Panc1 (cell line): ENCODE measurements at regions not wholly inside any gene's neighbourhood (a gene's known extent, or its start where the extent isn't known, plus 50 kb on each side); places are given as distances from the start of the nearest gene placed in this dataset.

Experiments used
- CTCF ChIP-seq: fragments of 450-650 bp; IDR thresholded peaks from 2 replicates; pipeline ENCODE4 v1.5.1; 2017; ENCODE audit warnings: mild to moderate bottlenecking
- POLR2AphosphoS5 ChIP-seq: IDR thresholded peaks from 2 replicates; pipeline ENCODE4 v1.6.1; 2012; ENCODE audit warnings: mild to moderate bottlenecking, low read depth, low read length, moderate library complexity
- SIN3A ChIP-seq: IDR thresholded peaks from 2 replicates; pipeline ENCODE4 v1.6.1; 2012; ENCODE audit warnings: low read depth, mild to moderate bottlenecking, low read length, moderate library complexity, borderline replicate concordance; ENCODE audit not compliant: insufficient read depth
- TCF7L2 ChIP-seq: IDR thresholded peaks from 2 replicates; pipeline ENCODE4 v1.6.1; 2011; ENCODE audit warnings: mild to moderate bottlenecking, low read depth, low read length, inconsistent platforms
- TF ChIP-seq, protein P1 (sequence below), 2 experiments: IDR thresholded peaks; 2 replicates each; pipeline ENCODE4 v1.6.1; 2011 to 2012; ENCODE audit warnings: low read depth in 2 of 2, control low read depth in 1 of 2, low read length in 1 of 2, mild to moderate bottlenecking in 1 of 2, moderate library complexity in 1 of 2; ENCODE audit not compliant: insufficient read depth in 1 of 2

DNA sequence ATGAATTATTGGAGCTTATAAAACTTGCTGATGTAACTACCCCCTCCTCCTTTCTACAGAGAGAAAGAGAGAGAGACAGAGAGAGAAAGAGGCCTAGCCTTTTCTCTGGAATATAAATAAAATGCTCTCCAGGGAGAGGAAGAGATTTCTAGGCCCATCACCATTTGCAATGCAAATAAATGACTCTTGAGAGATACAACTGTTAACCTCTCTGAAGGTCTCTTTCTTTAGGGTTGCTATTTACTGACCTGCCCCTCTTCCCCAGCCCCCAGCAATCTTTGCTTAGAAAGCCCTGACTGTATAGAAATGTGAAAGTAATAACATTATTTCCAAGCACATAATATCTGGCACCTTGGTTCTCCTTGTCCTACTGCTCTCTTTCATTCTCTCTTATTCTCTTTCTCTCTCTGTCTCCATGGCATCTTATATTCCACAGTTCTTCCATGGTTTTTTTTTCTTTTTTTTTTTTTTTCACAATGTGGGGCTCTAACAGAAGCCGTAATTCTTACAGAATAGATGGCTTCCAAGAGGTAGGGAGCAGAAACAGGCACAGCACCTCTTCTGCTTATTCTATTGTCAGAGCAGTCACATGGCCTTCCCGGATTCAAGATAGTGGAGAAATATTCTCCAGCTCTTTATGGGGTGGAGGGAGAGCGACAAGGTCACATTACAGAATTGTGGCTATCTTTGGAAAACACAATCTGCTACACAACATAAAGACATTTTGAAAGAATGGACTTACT, 1087.9 kb upstream of the NUDT12 start:
- no peak for TF ChIP-seq CTCF
- no peak for TF ChIP-seq POLR2AphosphoS5
- no peak for TF ChIP-seq SIN3A
- no peak for TF ChIP-seq TCF7L2
- TF ChIP-seq, protein P1, sequence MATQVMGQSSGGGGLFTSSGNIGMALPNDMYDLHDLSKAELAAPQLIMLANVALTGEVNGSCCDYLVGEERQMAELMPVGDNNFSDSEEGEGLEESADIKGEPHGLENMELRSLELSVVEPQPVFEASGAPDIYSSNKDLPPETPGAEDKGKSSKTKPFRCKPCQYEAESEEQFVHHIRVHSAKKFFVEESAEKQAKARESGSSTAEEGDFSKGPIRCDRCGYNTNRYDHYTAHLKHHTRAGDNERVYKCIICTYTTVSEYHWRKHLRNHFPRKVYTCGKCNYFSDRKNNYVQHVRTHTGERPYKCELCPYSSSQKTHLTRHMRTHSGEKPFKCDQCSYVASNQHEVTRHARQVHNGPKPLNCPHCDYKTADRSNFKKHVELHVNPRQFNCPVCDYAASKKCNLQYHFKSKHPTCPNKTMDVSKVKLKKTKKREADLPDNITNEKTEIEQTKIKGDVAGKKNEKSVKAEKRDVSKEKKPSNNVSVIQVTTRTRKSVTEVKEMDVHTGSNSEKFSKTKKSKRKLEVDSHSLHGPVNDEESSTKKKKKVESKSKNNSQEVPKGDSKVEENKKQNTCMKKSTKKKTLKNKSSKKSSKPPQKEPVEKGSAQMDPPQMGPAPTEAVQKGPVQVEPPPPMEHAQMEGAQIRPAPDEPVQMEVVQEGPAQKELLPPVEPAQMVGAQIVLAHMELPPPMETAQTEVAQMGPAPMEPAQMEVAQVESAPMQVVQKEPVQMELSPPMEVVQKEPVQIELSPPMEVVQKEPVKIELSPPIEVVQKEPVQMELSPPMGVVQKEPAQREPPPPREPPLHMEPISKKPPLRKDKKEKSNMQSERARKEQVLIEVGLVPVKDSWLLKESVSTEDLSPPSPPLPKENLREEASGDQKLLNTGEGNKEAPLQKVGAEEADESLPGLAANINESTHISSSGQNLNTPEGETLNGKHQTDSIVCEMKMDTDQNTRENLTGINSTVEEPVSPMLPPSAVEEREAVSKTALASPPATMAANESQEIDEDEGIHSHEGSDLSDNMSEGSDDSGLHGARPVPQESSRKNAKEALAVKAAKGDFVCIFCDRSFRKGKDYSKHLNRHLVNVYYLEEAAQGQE (IDR thresholded peaks at IDR 0.05; ENCODE audit: insufficient read depth in 1 of 2, low read depth in 2 of 2, low read length in 1 of 2): no peak
